ENCODE measurements at regions not wholly inside any gene's neighbourhood (a gene's known extent, or its start where the extent isn't known, plus 50 kb on each side); places are given as distances from the start of the nearest gene placed in this dataset.

- ATAC-seq (ENCODE audit: low FRiP score) (no peak), DNase-seq (ENCODE audit: low spot score) (no peak)
- TF ChIP-seq, protein P1, sequence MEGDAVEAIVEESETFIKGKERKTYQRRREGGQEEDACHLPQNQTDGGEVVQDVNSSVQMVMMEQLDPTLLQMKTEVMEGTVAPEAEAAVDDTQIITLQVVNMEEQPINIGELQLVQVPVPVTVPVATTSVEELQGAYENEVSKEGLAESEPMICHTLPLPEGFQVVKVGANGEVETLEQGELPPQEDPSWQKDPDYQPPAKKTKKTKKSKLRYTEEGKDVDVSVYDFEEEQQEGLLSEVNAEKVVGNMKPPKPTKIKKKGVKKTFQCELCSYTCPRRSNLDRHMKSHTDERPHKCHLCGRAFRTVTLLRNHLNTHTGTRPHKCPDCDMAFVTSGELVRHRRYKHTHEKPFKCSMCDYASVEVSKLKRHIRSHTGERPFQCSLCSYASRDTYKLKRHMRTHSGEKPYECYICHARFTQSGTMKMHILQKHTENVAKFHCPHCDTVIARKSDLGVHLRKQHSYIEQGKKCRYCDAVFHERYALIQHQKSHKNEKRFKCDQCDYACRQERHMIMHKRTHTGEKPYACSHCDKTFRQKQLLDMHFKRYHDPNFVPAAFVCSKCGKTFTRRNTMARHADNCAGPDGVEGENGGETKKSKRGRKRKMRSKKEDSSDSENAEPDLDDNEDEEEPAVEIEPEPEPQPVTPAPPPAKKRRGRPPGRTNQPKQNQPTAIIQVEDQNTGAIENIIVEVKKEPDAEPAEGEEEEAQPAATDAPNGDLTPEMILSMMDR (IDR thresholded peaks at IDR 0.05) = no peak
These were observed 409.3 kb upstream of the TBX3 start for GRCh38 chr12:115093261-115093660.

DNA sequence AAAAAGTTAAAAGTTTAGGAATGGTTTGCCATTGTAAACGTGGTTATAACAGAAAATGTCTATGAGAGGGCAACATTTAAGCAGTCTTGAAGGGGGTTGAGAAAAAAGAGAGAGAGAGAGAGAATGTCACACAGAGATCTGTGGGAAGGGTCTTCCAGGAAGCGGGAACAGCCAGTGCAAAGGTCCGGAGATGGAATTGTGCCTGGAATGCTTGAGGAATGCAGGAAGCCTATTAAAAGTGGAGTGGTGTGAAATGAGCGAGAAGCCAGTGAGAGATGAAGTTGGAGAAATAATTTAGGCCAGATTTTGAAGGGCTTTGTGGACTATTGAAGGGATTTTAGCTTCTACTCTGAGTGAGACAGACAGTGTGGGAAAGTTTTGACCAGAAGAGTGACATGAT is 406.8 kb upstream of the TBX3 start:
- no peak for ATAC-seq (ENCODE audit: low FRiP score)
- no peak for DNase-seq (ENCODE audit: low spot score)
- TF ChIP-seq, protein P1 (IDR thresholded peaks at IDR 0.05) = no peak

- no peak for ATAC-seq (ENCODE audit: low FRiP score)
These were observed 405.2 kb upstream of the TBX3 start for GRCh38 chr12:115088995-115089841.

GRCh38 chr12:115088328-115088994 is 404.5 kb upstream of the TBX3 start:
- DNase-seq (ENCODE audit: low spot score) (no peak), ATAC-seq (ENCODE audit: low FRiP score) (no peak)
- TF ChIP-seq, protein P1 (IDR thresholded peaks at IDR 0.05) = no peak

More at GRCh38 chr12:115088995-115089841, 405.2 kb upstream of the TBX3 start:
- TF ChIP-seq, protein P1 (IDR thresholded peaks at IDR 0.05) = no peak
- DNase-seq (ENCODE audit: low spot score) = no peak

- TF ChIP-seq, protein P1 (IDR thresholded peaks at IDR 0.05) = no peak
- no peak for ATAC-seq (ENCODE audit: low FRiP score)
- DNase-seq (ENCODE audit: low spot score) = no peak
These were observed 401.6 kb upstream of the TBX3 start for GRCh38 chr12:115085594-115085993.

- DNase-seq (ENCODE audit: low spot score) (no peak), ATAC-seq (ENCODE audit: low FRiP score) (no peak)
- TF ChIP-seq, protein P1 (IDR thresholded peaks at IDR 0.05) = no peak
These were observed 395.8 kb upstream of the TBX3 start for GRCh38 chr12:115079760-115080159.

All from omental fat pad (tissue), 3 donors.